Testis (tissue), 2 donors: ENCODE measurements at regions not wholly inside any gene's neighbourhood (a gene's known extent, or its start where the extent isn't known, plus 50 kb on each side); places are given as distances from the start of the nearest gene placed in this dataset.

ENCODE experiments used
- CTCF ChIP-seq, 3 experiments: fragments of 450-650 bp in 2 of 3; fragments of 200-600 bp in 1 of 3; sonication (generic) in 1 of 3; IDR thresholded peaks; one replicate each; pipeline ENCODE4 v1.5.1; 2016 to 2019; ENCODE audit warnings: antibody characterized with exemption in 3 of 3, mild to moderate bottlenecking in 2 of 3, moderate library complexity in 1 of 3
- POLR2A ChIP-seq: fragments of 450-650 bp; IDR thresholded peaks from one replicate; pipeline ENCODE4 v1.6.1; 2017; ENCODE audit warnings: antibody characterized with exemption, mild to moderate bottlenecking, moderate library complexity

- TF ChIP-seq CTCF (IDR thresholded peaks at IDR 0.05) (no peak), POLR2A (no peak)
Observed at GRCh38 chr14:40248671-40249070, 816.4 kb upstream of the FBXO33 start.
